Smooth muscle cell (in vitro differentiated cells): ENCODE measurements at regions not wholly inside any gene's neighbourhood (a gene's known extent, or its start where the extent isn't known, plus 50 kb on each side); places are given as distances from the start of the nearest gene placed in this dataset.

Source experiments
- DNase-seq: peaks from one replicate; lab custom pipeline; 2025; ENCODE audit not compliant: unreplicated experiment; lab: John Stamatoyannopoulos, UW
- H2AFZ ChIP-seq: fragments of 200-600 bp; sonication (generic); 2 replicates; pipeline ENCODE4 v1.6.0; 2016; ENCODE audit warnings: antibody characterized with exemption, low read depth, mild to moderate bottlenecking
- H3F3A ChIP-seq: fragments of 200-600 bp; sonication (generic); 2 replicates; pipeline ENCODE4 v1.6.0; 2017; ENCODE audit warnings: antibody characterized with exemption, low read depth
- H3K27ac ChIP-seq: fragments of 200-600 bp; sonication (generic); 2 replicates; pipeline ENCODE4 v1.5.1; 2016; ENCODE audit warnings: low read depth, mild to moderate bottlenecking
- H3K27me3 ChIP-seq: fragments of 200-600 bp; sonication (generic); 2 replicates; pipeline ENCODE4 v1.6.1; 2016; ENCODE audit warnings: low read depth, mild to moderate bottlenecking
- H3K36me3 ChIP-seq: fragments of 200-600 bp; sonication (generic); 2 replicates; pipeline ENCODE4 v1.5.1; 2016; ENCODE audit warnings: low read depth
- H3K4me1 ChIP-seq: fragments of 200-600 bp; sonication (generic); 2 replicates; pipeline ENCODE4 v1.5.1; 2016; ENCODE audit warnings: low read depth
- H3K4me2 ChIP-seq: fragments of 200-600 bp; sonication (generic); 2 replicates; pipeline ENCODE4 v1.6.0; 2016; ENCODE audit warnings: mild to moderate bottlenecking
- H3K4me3 ChIP-seq: fragments of 200-600 bp; sonication (generic); 2 replicates; pipeline ENCODE4 v1.5.1; 2016; ENCODE audit warnings: mild to moderate bottlenecking
- H3K79me2 ChIP-seq: fragments of 200-600 bp; sonication (generic); 2 replicates; pipeline ENCODE4 v1.6.0; 2016; ENCODE audit warnings: low read depth, mild to moderate bottlenecking
- H3K9ac ChIP-seq: fragments of 200-600 bp; sonication (generic); 2 replicates; pipeline ENCODE4 v1.6.0; 2016; ENCODE audit warnings: low read depth
- H3K9me3 ChIP-seq: fragments of 200-600 bp; sonication (generic); replicated peaks from 2 replicates; pipeline ENCODE4 v1.5.1; 2016; ENCODE audit warnings: low read depth
- H4K20me1 ChIP-seq: fragments of 200-600 bp; sonication (generic); 2 replicates; pipeline ENCODE4 v1.6.0; 2016; ENCODE audit warnings: low read depth
- CTCF ChIP-seq: fragments of 200-600 bp; sonication (generic); IDR thresholded peaks from 2 replicates; pipeline ENCODE4 v1.5.1; 2017; ENCODE audit warnings: borderline replicate concordance, mild to moderate bottlenecking, antibody characterized with exemption; ENCODE audit not compliant: insufficient read depth, poor library complexity, severe bottlenecking
- WGBS: methylation state at CpG from one replicate; pipeline ENCODE4 v1.1.7; 2016; ENCODE audit warnings: low lambda C conversion rate; 5-methylcytosine and 5-hydroxymethylcytosine counted together

- no peaks in the 10 kb centered on the region for H3K79me2 ChIP-seq
- TF ChIP-seq CTCF, result no peak
- no peaks in the 10 kb centered on the region for H3K9me3 ChIP-seq
- peaks cover 37% of the 10 kb centered on the region for H3K4me1 ChIP-seq
- H3F3A ChIP-seq, result peaks cover 11% of the 10 kb centered on the region
- DNase-seq, result no peak
- H4K20me1 ChIP-seq, result no peaks in the 10 kb centered on the region
- no peaks in the 10 kb centered on the region for H3K27me3 ChIP-seq
- H3K36me3 ChIP-seq, result no peaks in the 10 kb centered on the region
- H3K9ac ChIP-seq, result peak overlapping the region; percentile 76
- peak overlapping the region; percentile 39 for H3K4me2 ChIP-seq
- 66% methylated on average over 3 of the region's 3 CpGs for WGBS
- no peak overlapping the region for H3K4me3 ChIP-seq
- peak overlapping the region; percentile 64 for H2AFZ ChIP-seq
- H3K27ac ChIP-seq, result peak overlapping the region; percentile 99
These were observed 403.1 kb downstream of the SPRY2 start for GRCh38 chr13:79937771-79938216.

GRCh38 chr13:79937311-79937710 lies 403.6 kb downstream of the SPRY2 start:
- Histone ChIP-seq H3F3A (peaks cover 11% of the 10 kb centered on the region), H3K4me1 (peaks cover 37% of the 10 kb centered on the region), H3K9me3 (no peaks in the 10 kb centered on the region), H3K79me2 (no peaks in the 10 kb centered on the region), H3K4me2 (peak overlapping the region; percentile 39), H3K36me3 (no peaks in the 10 kb centered on the region), H3K27ac (peak overlapping the region; percentile 99), H3K4me3 (no peak overlapping the region), H4K20me1 (no peaks in the 10 kb centered on the region), H3K9ac (peak overlapping the region; percentile 76), H2AFZ (peak overlapping the region; percentile 64), H3K27me3 (no peaks in the 10 kb centered on the region)
- TF ChIP-seq CTCF, result no peak
- 86% methylated on average over 4 of the region's 4 CpGs for WGBS
- DNase-seq, result no peak

- H3K27ac ChIP-seq, result peak overlapping the region; percentile 99
- H3K79me2 ChIP-seq, result no peaks in the 10 kb centered on the region
- peak overlapping the region; percentile 54 for H3K4me2 ChIP-seq
- no peak for TF ChIP-seq CTCF
- peak overlapping the region; percentile 87 for H3K9ac ChIP-seq
- H2AFZ ChIP-seq, result no peak overlapping the region
- H3K36me3 ChIP-seq, result no peaks in the 10 kb centered on the region
- H3K9me3 ChIP-seq, result no peaks in the 10 kb centered on the region
- H3K4me1 ChIP-seq, result peaks cover 37% of the 10 kb centered on the region
- no peaks in the 10 kb centered on the region for H4K20me1 ChIP-seq
- H3K4me3 ChIP-seq, result no peak overlapping the region
- H3F3A ChIP-seq, result peaks cover 11% of the 10 kb centered on the region
- WGBS, result 39% methylated on average over 12 of the region's 12 CpGs
- H3K27me3 ChIP-seq, result no peaks in the 10 kb centered on the region
- no peak for DNase-seq
These were observed 404.4 kb downstream of the SPRY2 start for GRCh38 chr13:79936368-79937136.

GRCh38 chr13:79935121-79935520 lies 405.8 kb downstream of the SPRY2 start:
- DNase-seq, result no peak
- Histone ChIP-seq H3K27ac (peak overlapping the region; percentile 99), H2AFZ (peak overlapping the region; percentile 26)

More at GRCh38 chr13:79935121-79935520, 405.8 kb downstream of the SPRY2 start:
- H4K20me1 ChIP-seq, result no peaks in the 10 kb centered on the region
- peak overlapping the region; percentile 54 for H3K4me2 ChIP-seq
- H3K4me1 ChIP-seq, result peaks cover 37% of the 10 kb centered on the region
- H3F3A ChIP-seq, result peaks cover 11% of the 10 kb centered on the region
- peak overlapping the region; percentile 87 for H3K9ac ChIP-seq
- H3K27me3 ChIP-seq, result no peaks in the 10 kb centered on the region
- H3K4me3 ChIP-seq, result no peak overlapping the region
- no peaks in the 10 kb centered on the region for H3K36me3 ChIP-seq
- TF ChIP-seq CTCF, result no peak
- H3K9me3 ChIP-seq, result no peaks in the 10 kb centered on the region
- no peaks in the 10 kb centered on the region for H3K79me2 ChIP-seq
